Trophoblast cell (in vitro differentiated cells and primary cell): ENCODE measurements at regions not wholly inside any gene's neighbourhood (a gene's known extent, or its start where the extent isn't known, plus 50 kb on each side); places are given as distances from the start of the nearest gene placed in this dataset.

ENCODE experiments used
- DNase-seq, 2 donors: peaks; one replicate each; pipeline ENCODE4 v3.0.0-alpha.2; 2016
- H2AFZ ChIP-seq: 2 replicates; pipeline ENCODE4 v1.6.1; 2013; ENCODE audit warnings: low read length, moderate library complexity, mild to moderate bottlenecking; ENCODE audit not compliant: insufficient read depth, poor library complexity
- H2AK5ac ChIP-seq: 2 replicates; pipeline ENCODE4 v1.6.1; 2013; ENCODE audit warnings: mild to moderate bottlenecking, low read length
- H2BK120ac ChIP-seq: 2 replicates; pipeline ENCODE4 v1.6.1; 2013; ENCODE audit warnings: low read length, mild to moderate bottlenecking, moderate library complexity; ENCODE audit not compliant: insufficient read depth, poor library complexity
- H2BK12ac ChIP-seq: 2 replicates; pipeline ENCODE4 v1.6.1; 2013; ENCODE audit warnings: mild to moderate bottlenecking, low read length, moderate library complexity
- H2BK5ac ChIP-seq: 2 replicates; pipeline ENCODE4 v1.6.1; 2013; ENCODE audit warnings: low read length, low read depth, moderate library complexity, mild to moderate bottlenecking; ENCODE audit not compliant: poor library complexity
- H3K14ac ChIP-seq: 2 replicates; pipeline ENCODE4 v1.6.1; 2013; ENCODE audit warnings: mild to moderate bottlenecking, low read length
- H3K18ac ChIP-seq: 2 replicates; pipeline ENCODE4 v1.6.1; 2013; ENCODE audit warnings: mild to moderate bottlenecking, low read length
- H3K23ac ChIP-seq: 2 replicates; pipeline ENCODE4 v1.6.1; 2013; ENCODE audit warnings: low read length
- H3K27ac ChIP-seq: 2 replicates; pipeline ENCODE4 v1.5.1; 2013; ENCODE audit warnings: low read depth, mild to moderate bottlenecking, inconsistent platforms, low read length, moderate library complexity
- H3K27me3 ChIP-seq: 2 replicates; pipeline ENCODE4 v1.6.1; 2013; ENCODE audit warnings: inconsistent platforms, mild to moderate bottlenecking, low read length, moderate library complexity; ENCODE audit not compliant: insufficient read depth
- H3K36me3 ChIP-seq, 2 experiments: 1 replicate in 1 of 2; 2 replicates in 1 of 2; pipeline ENCODE4 v1.6.1; 2013; ENCODE audit warnings: low read length in 2 of 2, mild to moderate bottlenecking in 2 of 2, moderate library complexity in 1 of 2; ENCODE audit not compliant: insufficient read depth in 2 of 2, control insufficient read depth in 1 of 2
- H3K4ac ChIP-seq: 2 replicates; pipeline ENCODE4 v1.6.1; 2013; ENCODE audit warnings: low read depth, mild to moderate bottlenecking, low read length, moderate library complexity
- H3K4me1 ChIP-seq, 2 experiments: 1 replicate in 1 of 2; 2 replicates in 1 of 2; pipeline ENCODE4 v1.6.1; 2013; ENCODE audit warnings: low read length in 2 of 2, mild to moderate bottlenecking in 2 of 2, moderate library complexity in 1 of 2; ENCODE audit not compliant: insufficient read depth in 2 of 2, control insufficient read depth in 1 of 2
- H3K4me2 ChIP-seq: 2 replicates; pipeline ENCODE4 v1.6.1; 2013; ENCODE audit warnings: inconsistent platforms, mild to moderate bottlenecking, low read length, moderate library complexity
- H3K4me3 ChIP-seq: 2 replicates; pipeline ENCODE4 v1.5.1; 2013; ENCODE audit warnings: mild to moderate bottlenecking, low read depth, low read length, inconsistent platforms
- H3K79me1 ChIP-seq: one replicate; pipeline ENCODE4 v1.6.1; 2013; ENCODE audit warnings: low read length
- H3K79me2 ChIP-seq: 2 replicates; pipeline ENCODE4 v1.6.1; 2013; ENCODE audit warnings: low read length, mild to moderate bottlenecking; ENCODE audit not compliant: control insufficient read depth, insufficient read depth, poor library complexity
- H3K9ac ChIP-seq: 2 replicates; pipeline ENCODE4 v1.6.1; 2013; ENCODE audit warnings: mild to moderate bottlenecking, low read length
- H3K9me3 ChIP-seq: 2 replicates; pipeline ENCODE4 v1.6.1; 2013; ENCODE audit warnings: low read depth, mild to moderate bottlenecking, control low read depth, inconsistent platforms, low read length; ENCODE audit not compliant: insufficient read depth
- H4K12ac ChIP-seq: 2 replicates; pipeline ENCODE4 v1.6.1; 2013; ENCODE audit warnings: low read depth, mild to moderate bottlenecking, low read length, moderate library complexity
- H4K8ac ChIP-seq: 2 replicates; pipeline ENCODE4 v1.6.1; 2013; ENCODE audit warnings: low read depth, mild to moderate bottlenecking, low read length, moderate library complexity
- H4K91ac ChIP-seq: one replicate; pipeline ENCODE4 v1.6.1; 2013; ENCODE audit warnings: low read depth, mild to moderate bottlenecking, low read length, moderate library complexity
- WGBS: extraction: QIAGEN DNeasy Blood & Tissue Kit; methylation state at CpG from one replicate; pipeline ENCODE4 v1.1.7; 2013; ENCODE audit warnings: missing lambda C conversion rate; ENCODE audit not compliant: insufficient read length, insufficient coverage; ENCODE audit errors: extremely low coverage; 5-methylcytosine and 5-hydroxymethylcytosine counted together

GRCh38 chr11:109668973-109669634, 247.1 kb downstream of the C11orf87 start:
- Histone ChIP-seq H2AFZ (no peak overlapping the region), H3K27me3 (no peaks in the 10 kb centered on the region), H2BK5ac (no peak overlapping the region), H2AK5ac (no peak overlapping the region), H3K23ac (no peak overlapping the region), H3K4me1 (no peaks in the 10 kb centered on the region), H3K27ac (no peak overlapping the region), H3K4me3 (no peak overlapping the region), H3K79me1 (no peaks in the 10 kb centered on the region), H3K36me3 (no peaks in the 10 kb centered on the region), H3K4me2 (no peak overlapping the region), H2BK120ac (no peak overlapping the region), H3K14ac (no peak overlapping the region), H3K4ac (no peak overlapping the region), H3K9ac (no peak overlapping the region), H3K18ac (no peak overlapping the region), H4K8ac (no peak overlapping the region), H3K9me3 (peaks cover 4% of the 10 kb centered on the region), H4K12ac (no peak overlapping the region), H2BK12ac (no peak overlapping the region), H4K91ac (no peak overlapping the region), H3K79me2 (no peaks in the 10 kb centered on the region)
- no CpG with 5 or more reads among the region's 2 CpGs for WGBS
- no peak for DNase-seq

GRCh38 chr11:109677231-109677630, 255.2 kb downstream of the C11orf87 start:
- Histone ChIP-seq H3K18ac (no peak overlapping the region), H3K4me3 (no peak overlapping the region), H3K27me3 (no peaks in the 10 kb centered on the region), H3K4ac (no peak overlapping the region), H3K27ac (no peak overlapping the region), H3K9me3 (no peaks in the 10 kb centered on the region), H4K8ac (no peak overlapping the region), H3K9ac (no peak overlapping the region), H3K36me3 (no peaks in the 10 kb centered on the region), H2AK5ac (no peak overlapping the region), H3K79me1 (no peaks in the 10 kb centered on the region), H2AFZ (no peak overlapping the region), H2BK120ac (no peak overlapping the region), H3K23ac (no peak overlapping the region), H3K14ac (no peak overlapping the region), H2BK5ac (no peak overlapping the region), H3K79me2 (no peaks in the 10 kb centered on the region), H3K4me1 (no peaks in the 10 kb centered on the region), H4K91ac (no peak overlapping the region), H4K12ac (no peak overlapping the region), H3K4me2 (no peak overlapping the region), H2BK12ac (no peak overlapping the region)
- no peak for DNase-seq

- Histone ChIP-seq H3K4me3 (no peak overlapping the region), H3K23ac (no peak overlapping the region), H3K9ac (no peak overlapping the region), H3K14ac (no peak overlapping the region), H3K9me3 (no peaks in the 10 kb centered on the region), H3K79me2 (no peaks in the 10 kb centered on the region), H3K36me3 (no peaks in the 10 kb centered on the region), H3K79me1 (no peaks in the 10 kb centered on the region), H3K4me1 (no peaks in the 10 kb centered on the region), H3K18ac (no peak overlapping the region), H4K12ac (no peak overlapping the region), H3K27me3 (no peaks in the 10 kb centered on the region), H2AFZ (no peak overlapping the region), H3K27ac (no peak overlapping the region), H2BK120ac (no peak overlapping the region), H4K8ac (no peak overlapping the region), H2BK5ac (no peak overlapping the region), H3K4ac (no peak overlapping the region), H3K4me2 (no peak overlapping the region), H4K91ac (no peak overlapping the region), H2BK12ac (no peak overlapping the region), H2AK5ac (no peak overlapping the region)
- DNase-seq = no peak
Measured at GRCh38 chr11:109677876-109678275, 255.9 kb downstream of the C11orf87 start.

DNA sequence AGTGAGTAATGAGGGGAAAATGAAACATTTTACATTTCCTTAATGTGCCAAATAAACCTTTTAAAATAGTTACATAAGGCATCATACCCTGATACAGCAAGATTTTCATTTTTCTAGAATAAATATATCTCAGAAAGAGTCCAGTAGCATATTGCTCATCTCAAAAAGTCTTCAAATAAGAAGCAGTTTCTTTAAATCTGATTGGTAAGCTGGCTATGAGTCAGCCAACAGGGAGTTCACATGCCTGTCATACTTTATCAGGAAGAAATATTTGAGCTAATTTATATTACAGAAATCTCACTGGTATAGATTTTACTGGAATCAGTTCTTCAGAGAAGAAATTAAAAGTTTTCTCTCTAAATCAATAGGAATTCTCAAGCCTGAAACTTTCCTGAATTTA, 258.1 kb downstream of the C11orf87 start:
- Histone ChIP-seq H2BK12ac (no peak overlapping the region), H3K27me3 (no peaks in the 10 kb centered on the region), H2AFZ (no peak overlapping the region), H4K12ac (no peak overlapping the region), H3K4ac (no peak overlapping the region), H3K4me1 (no peaks in the 10 kb centered on the region), H3K79me1 (no peaks in the 10 kb centered on the region), H2BK120ac (no peak overlapping the region), H3K36me3 (no peaks in the 10 kb centered on the region), H3K18ac (no peak overlapping the region), H3K27ac (no peak overlapping the region), H3K79me2 (no peaks in the 10 kb centered on the region), H3K9me3 (no peaks in the 10 kb centered on the region), H3K4me2 (no peak overlapping the region), H4K8ac (no peak overlapping the region), H4K91ac (no peak overlapping the region), H3K9ac (no peak overlapping the region), H3K14ac (no peak overlapping the region), H3K23ac (no peak overlapping the region), H2AK5ac (no peak overlapping the region), H3K4me3 (no peak overlapping the region), H2BK5ac (no peak overlapping the region)
- no peak for DNase-seq
